ENCODE measurements at regions not wholly inside any gene's neighbourhood (a gene's known extent, or its start where the extent isn't known, plus 50 kb on each side); places are given as distances from the start of the nearest gene placed in this dataset.

- TF ChIP-seq RARB (CRISPR knock-in tag; IDR thresholded peaks at IDR 0.05) (no peak), ZFP3 (CRISPR knock-in tag; IDR thresholded peaks at IDR 0.05) (no peak), ZNF565 (CRISPR knock-in tag; conservative IDR thresholded peaks at IDR 0.05; ENCODE audit: low read depth) (no peak), ARNTL (CRISPR knock-in tag; IDR thresholded peaks at IDR 0.05; ENCODE audit: borderline replicate concordance, low read depth) (no peak), PPARA (CRISPR knock-in tag; IDR thresholded peaks at IDR 0.05; ENCODE audit: borderline replicate concordance) (no peak), OSR1 (CRISPR knock-in tag; IDR thresholded peaks at IDR 0.05) (no peak), CSRNP3 (CRISPR knock-in tag; IDR thresholded peaks at IDR 0.05) (no peak), TOX (CRISPR knock-in tag; IDR thresholded peaks at IDR 0.05; ENCODE audit: borderline replicate concordance) (no peak), CREB5 (CRISPR knock-in tag; IDR thresholded peaks at IDR 0.05; ENCODE audit: low read depth) (no peak), BACH2 (CRISPR knock-in tag; IDR thresholded peaks at IDR 0.05; ENCODE audit: borderline replicate concordance) (no peak), ZNF70 (CRISPR knock-in tag; IDR thresholded peaks at IDR 0.05) (no peak), ZFP30 (CRISPR knock-in tag; IDR thresholded peaks at IDR 0.05) (no peak)
Measured at GRCh38 chr6:14622085-14622484, 504.5 kb downstream of the CD83 start.
